HUDEP-2 (cell line): ENCODE measurements at regions not wholly inside any gene's neighbourhood (a gene's known extent, or its start where the extent isn't known, plus 50 kb on each side); places are given as distances from the start of the nearest gene placed in this dataset.
"Not testable (repeated sequence)": the region's sequence is repeated elsewhere in the genome, so short reads cannot be mapped to it uniquely, and the experiment has no call there.

Experiments used
- DNase-seq, 76 experiments: peaks; one replicate each; lab custom pipeline; 2025; ENCODE audit not compliant: unreplicated experiment in 76 of 76; lab: John Stamatoyannopoulos, UW

DNA sequence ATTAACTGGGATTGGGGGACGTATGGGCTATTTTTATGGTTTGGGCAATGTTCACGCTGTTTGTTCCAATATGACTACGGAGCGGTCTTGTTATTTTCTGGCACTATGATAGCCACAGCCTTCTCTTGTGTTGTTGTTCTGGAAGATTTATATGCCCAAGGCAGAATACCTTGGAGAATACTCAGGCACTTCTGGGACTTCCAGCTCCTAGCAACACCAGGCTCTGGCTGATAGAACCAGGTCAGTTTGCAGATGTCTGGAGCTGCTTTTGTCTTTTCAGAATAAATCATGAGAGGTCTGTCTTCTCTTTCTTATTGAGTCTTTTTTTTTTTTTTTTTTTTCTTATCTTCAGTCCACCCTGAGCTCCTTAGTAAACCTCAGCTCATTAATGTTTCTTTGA is 262.5 kb downstream of the MED10 start:
- DNase-seq, result no peak

GRCh38 chr5:6112538-6112937 is 265.8 kb downstream of the MED10 start:
- no peak for DNase-seq

DNA sequence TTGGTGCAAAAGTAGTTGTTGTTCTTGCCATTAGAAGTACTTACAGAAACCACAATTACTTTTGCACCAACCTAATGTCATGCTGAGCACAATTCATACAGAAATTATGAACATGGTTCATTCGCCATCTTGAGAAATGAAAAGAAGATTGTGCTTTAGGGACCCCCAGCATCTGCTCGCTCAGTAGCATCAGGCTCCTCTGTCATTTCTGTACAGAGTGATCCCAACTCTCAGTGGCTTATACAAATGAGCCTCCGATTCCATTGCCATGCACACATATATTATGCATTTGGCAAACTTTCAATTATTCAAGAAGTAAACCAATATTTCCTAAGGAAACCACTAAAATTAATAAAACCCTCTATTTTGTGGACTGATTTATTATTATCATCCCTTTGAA is 266.2 kb downstream of the MED10 start:
- DNase-seq, result no peak

DNA sequence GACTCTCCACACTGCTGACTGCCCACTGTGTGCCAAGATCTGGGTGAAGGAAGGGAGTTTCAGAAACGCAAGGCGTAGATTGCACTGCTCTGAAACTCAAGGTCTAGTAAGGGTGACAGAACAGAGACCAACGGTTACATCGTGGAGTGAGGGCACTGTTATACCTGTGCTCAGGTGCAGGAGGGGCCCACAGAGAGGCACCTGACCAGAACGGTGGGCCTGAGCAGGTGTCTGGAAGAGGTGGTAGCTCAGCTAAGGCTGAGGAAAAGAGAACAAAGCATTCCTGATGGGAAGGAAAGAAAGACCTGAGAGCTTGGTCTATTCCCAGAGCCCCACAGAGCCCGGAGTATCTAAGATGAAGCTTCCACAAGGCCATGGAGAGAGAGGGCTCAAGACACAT is 267.2 kb downstream of the MED10 start:
- DNase-seq, result no peak

- DNase-seq, result no peak
Measured at GRCh38 chr5:6110441-6111005, 267.8 kb downstream of the MED10 start.

DNA sequence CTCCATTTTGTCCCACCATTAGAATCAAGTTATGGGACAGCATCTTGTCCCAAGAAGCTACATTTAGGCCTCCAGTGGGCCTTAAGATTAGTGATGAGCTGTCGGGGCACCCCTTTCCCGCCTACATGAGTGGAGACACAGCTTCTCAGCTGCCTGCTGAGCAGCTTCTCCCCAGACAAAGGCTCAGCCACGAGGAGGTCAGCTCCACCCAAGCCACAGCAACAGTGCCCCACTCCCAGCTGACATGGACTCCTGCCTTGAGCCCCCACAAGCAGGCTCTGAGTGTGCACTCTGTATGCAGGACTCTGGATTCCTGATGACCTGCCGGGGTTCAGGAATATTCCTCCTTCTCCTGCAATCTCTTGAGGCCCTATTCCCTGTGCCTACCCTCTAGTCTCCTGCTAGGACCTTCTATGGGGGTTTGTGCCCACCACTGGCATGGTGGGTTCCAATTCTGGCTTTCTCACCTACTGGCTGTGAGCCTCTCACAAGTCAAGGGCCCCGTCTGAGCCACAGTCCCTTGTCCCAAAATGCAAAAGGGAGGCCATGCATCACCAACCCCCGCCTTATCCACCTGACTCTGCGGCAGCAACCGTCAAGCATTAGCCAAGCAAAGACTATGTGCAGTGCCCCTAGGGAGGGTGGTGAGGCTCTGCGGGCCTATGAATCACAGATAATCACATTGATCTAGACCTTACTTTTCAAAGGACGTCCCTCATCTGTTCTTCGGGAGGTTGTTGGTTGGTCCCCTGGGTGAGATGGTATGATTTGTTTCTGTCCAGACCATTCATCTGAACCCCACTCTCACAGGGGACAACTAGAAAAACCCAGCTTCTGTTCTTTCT is 269.1 kb downstream of the MED10 start:
- no peak for DNase-seq

GRCh38 chr5:6108540-6108848 is 269.9 kb downstream of the MED10 start:
- no peak for DNase-seq

DNA sequence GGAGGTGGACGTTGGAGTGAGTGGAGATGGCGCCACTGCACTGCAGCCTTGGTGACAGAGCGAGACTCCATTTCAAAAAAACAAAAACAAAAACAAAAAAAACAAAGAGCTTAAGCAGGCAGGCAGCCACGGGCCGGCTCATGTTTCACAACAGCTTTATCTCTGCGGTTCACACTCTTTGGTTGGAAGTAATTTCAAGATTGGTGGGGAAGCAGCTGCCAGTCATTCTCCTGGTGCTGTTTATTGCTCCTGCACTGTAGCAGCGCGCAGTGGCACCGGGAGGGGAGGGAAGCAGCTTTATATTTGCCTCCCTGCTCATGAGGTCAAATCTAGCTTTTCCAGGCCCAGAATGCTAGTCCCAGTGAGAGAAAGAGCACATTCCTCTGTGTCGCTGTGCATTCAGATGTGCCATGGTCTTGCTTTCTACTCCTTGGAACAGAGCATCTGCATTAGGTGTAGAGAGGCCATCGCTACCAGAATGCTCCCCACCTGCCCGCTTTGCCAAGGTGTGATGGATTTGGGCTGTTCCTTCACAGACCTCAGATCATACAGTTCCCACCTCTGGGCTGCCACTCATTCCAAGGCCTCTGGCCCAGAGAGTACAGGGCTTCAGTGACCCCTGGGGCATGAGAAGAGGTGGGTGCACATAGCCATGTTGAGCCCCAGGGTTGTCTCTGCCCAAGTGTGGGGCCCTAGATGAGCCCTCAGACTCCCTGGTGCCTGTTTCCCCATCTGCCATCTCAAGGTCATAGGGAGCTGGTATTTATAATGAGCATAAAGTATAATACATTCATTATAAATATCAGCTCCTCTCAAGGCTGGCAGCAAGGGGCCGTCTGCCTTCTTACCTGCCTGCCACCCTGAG is 270.4 kb downstream of the MED10 start:
- DNase-seq, result no peak

DNA sequence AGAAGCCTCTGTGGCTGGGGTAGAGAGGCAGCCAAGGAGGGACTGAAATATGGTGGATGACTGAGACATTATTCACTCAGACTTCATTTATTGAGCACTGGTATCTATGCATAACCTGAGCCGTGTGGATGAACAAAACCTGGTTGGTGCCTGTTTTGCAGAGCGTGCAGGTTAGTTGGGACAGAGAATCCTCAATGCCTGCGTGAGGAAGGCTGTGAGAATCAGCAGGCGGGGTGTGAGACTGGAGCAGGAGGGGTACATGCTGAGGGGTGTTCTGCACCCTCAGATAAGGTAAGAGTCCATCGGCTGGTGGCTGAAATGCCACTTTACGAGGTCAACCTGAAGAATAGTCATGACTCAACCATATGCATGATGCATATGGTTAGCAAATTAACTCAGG is 271.6 kb downstream of the MED10 start:
- no peak for DNase-seq

- DNase-seq, result no peak
Measured at GRCh38 chr5:6105320-6105719, 273.0 kb downstream of the MED10 start.

DNA sequence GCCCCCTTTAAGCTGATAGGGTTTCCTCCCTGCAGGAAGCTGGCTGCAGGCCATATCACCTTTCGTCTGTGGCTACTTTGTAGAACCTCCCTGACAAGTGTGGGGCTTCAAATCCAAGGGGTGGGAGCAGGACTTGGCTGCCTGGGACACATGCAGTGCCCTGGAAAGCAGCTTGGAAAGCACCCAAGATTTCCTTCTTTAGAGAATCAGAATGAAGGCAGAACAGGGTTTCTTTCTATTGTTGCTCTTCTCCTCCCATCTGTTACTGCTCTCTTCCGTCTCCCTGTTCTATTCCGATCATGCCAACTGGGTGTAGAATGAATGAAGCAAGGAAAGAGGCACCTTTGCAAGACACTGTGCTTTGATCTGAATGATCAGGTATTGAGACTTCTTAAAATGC is 282.2 kb downstream of the MED10 start:
- DNase-seq, result no peak

GRCh38 chr5:6094180-6094579 is 284.2 kb downstream of the MED10 start:
- DNase-seq, result not testable (repeated sequence)

DNA sequence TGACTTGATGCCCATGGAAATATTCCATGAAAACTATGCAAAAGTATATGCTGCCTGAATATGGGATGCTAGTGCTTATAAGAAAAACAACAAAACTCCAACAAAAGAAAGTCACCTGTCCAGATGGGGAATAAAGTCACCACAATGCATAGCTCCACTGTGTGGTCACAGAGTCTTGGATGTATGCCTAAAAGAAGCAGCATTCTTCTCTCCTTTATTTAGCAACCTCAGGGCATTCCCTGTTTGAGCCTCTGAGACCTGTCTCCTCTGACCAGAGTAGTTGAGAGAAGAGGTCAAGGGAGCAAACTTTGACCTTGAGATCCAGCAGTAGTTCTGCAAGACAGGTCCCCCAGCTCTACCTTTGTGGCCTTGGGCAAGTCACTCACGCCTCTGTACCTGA is 287.5 kb downstream of the MED10 start:
- DNase-seq, result no peak

- no peak for DNase-seq
Measured at GRCh38 chr5:6090079-6090654, 288.2 kb downstream of the MED10 start.

DNA sequence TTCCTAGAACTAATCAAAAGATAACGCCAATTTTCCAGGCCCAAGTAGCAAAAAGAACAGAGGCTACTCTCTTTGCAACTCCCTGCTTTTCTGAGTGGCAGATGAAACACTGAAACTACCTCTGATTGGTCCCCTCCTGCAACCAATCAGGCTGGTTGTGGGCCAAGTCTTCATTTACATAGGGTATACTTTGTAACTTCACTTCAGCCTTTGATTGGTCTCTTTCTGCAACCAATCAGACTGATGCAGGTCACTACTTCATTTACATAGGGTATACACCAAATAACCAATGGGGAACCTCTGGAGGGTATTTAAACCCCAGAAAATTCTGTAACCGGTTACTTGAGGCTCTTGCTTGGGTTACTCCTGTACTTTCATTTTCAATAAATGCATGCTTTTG is 289.6 kb downstream of the MED10 start:
- no peak for DNase-seq

GRCh38 chr5:6087576-6087975 is 290.8 kb downstream of the MED10 start:
- no peak for DNase-seq

GRCh38 chr5:6086871-6087270 is 291.5 kb downstream of the MED10 start:
- no peak for DNase-seq

GRCh38 chr5:6085341-6085860 is 292.9 kb downstream of the MED10 start:
- DNase-seq, result no peak

DNA sequence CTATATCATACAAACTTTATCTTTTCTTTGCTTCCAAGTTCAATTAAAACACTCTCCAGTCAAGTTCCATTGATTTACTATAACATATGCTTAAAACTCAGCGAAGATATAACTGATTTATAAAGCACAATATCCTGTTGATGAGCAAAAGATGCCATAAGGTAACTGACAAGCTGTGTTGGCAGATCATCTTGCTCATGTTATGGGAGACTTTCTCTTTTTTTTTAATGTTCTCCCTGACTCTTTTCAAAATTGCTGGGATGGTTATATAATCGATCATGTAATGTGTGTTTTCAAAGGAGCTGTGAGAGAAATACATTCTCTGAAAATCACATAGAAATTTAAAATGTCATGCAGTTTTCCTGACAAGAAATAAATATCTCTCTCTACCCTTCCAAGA is 293.5 kb downstream of the MED10 start:
- no peak for DNase-seq

DNA sequence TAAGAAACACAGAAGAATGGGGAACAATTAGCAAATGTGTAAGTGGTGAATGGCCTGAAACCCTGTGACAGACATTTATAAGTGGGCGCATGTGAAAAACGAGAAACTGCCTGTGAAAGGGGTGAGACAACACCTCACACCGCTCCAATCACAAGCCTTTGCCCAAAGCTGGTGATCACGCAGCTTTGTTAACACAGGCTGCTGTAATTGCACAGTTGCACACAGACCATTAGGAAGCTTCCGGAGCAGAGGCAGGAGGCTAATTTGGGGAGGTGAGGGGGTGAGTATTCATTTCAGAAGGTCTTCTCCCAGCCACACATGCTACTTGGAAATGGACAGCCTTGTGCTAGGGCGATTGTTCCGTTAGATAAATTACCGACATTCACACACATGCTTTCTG is 294.0 kb downstream of the MED10 start:
- no peak for DNase-seq

DNA sequence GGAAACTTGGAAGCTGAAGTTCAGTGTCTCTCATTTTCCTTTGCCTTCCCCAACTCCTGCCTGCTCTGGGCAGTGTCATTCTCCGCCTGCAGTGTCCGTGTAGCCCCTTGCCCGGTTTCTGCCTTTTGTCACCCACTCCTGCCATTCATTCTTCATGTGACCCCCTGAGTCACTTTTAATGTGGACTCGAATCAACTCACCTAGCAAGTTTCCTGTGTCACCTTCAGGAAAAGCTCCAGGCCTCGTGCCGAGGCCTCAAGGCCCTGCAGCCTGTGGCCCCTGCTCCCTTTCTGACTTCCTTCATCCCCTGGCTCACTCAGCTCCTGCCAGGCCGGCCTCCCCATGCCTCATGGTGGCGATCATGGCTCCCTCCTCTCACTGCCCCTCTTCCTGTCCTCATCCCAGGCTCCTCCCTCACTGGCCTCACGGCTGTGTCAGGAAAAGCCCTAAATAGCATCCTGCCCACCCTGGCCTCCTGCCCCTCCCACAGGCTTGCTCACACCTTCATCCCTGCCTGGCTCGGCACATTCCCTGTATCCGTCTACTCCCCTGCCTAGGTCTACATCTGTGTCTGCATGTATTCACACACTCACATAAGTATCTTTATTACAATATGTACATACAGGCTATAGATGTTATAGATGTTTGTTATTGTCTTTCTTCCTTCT is 294.9 kb downstream of the MED10 start:
- DNase-seq, result no peak
